Fibroblast of the conjunctiva (primary cell): ENCODE measurements at regions not wholly inside any gene's neighbourhood (a gene's known extent, or its start where the extent isn't known, plus 50 kb on each side); places are given as distances from the start of the nearest gene placed in this dataset.
"Not testable (repeated sequence)": the region's sequence is repeated elsewhere in the genome, so short reads cannot be mapped to it uniquely, and the experiment has no call there.

Source experiments
- DNase-seq: peaks from one replicate; pipeline ENCODE4 v3.0.0-alpha.2; 2010; ENCODE audit warnings: low read depth

GRCh38 chr16:73951481-73951880 is 345.1 kb upstream of the PSMD7 start:
- peak; percentile 23 for DNase-seq

DNA sequence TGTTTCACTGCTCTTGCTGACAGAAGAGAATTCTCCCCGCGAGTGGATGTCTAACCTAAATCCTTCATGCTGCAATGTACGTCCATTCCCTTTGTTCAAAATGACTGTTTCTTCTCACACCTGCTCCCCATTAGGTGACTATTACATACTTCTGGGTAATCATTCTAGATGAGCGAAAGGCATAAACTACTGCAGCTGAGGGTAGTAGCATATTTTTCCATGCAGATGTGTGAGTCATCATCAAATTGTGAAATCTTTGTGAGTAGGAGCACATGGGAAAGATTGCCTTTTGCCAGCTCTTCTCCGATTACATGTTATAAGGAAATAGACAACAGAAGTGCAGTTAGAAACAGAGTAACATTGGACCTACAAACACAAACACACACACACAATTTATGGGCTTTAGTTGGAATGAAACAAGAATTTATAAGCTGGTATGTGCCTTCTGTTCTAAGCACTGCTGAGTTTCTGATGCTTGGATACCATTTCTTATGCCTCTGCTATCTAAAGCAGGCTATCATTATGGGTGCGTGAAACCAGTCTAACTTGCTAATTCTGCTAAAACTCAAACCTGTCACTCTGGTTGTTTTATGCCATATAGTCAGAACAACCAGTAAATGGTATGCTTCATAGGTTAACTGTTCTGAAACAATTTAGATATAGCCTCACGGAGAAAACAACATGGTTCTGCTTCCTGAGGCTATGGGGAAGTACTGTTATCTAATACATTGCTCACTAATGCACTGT is 346.9 kb upstream of the PSMD7 start:
- DNase-seq: peak; percentile 96

- DNase-seq: no peak
Measured at GRCh38 chr16:73945631-73946030, 351.0 kb upstream of the PSMD7 start.

GRCh38 chr16:73943184-73943583 is 353.4 kb upstream of the PSMD7 start:
- DNase-seq: not testable (repeated sequence)

- not testable (repeated sequence) for DNase-seq
Measured at GRCh38 chr16:73940786-73941185, 355.8 kb upstream of the PSMD7 start.

GRCh38 chr16:73923951-73924350 is 372.7 kb upstream of the PSMD7 start:
- DNase-seq: no peak

DNA sequence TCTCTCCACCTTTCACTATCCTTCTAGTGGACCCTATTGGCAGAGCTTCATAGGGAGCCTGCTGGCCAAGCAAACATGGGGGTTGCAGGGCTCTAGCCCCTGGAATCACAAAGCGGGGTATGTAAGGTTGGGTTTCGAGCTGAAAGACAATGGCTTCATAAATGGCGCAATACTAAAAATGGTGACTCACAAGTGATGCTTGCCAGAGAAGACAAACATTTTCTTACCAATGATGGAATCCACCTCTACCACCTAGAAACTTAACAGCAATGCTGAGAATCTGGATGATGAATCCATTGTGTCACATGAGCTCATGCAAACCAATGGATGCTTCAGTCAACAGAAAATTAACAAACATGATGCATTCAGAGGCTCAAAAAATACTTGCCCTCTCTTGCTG is 375.3 kb upstream of the PSMD7 start:
- DNase-seq: no peak

GRCh38 chr16:73916829-73917594 is 379.6 kb upstream of the PSMD7 start:
- DNase-seq: peak; percentile 13

GRCh38 chr16:73915935-73916334 is 380.7 kb upstream of the PSMD7 start:
- no peak for DNase-seq

DNA sequence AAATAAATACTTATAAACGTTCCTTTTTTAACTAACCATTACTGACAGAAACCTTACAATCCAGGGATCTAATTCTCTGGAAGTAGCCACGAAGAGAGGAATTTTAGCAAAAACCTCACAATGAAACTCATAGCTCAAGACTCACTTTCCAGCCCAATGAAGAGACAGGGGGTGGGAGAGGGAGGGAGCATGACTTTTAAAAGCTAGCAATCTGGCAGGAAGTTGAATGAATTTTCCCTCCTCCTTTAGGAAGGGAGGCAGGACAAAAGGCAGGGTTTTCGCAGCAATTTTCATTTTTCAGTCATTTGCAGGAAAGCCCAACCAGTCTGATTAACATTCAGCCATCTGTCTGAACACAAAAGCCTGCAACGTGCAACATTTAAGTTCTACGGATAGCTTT is 381.5 kb upstream of the PSMD7 start:
- DNase-seq: no peak

DNA sequence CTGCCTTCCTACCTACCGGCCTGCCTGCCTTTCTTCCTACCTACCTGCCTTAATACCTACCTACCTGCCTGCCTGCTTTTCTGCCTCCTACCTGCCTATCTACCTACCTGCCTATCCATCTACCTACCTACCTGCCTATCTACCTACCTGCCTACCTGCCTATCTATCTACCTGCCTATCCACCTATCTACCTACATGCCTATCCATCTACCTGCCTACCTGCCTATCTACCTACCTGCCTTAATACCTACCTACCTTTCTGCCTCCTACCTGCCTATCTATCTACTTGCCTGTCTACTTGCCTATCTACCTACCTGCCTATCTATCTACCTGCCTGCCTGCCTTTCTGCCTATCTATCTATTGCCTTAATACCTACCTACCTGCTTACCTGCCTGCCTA is 383.8 kb upstream of the PSMD7 start:
- no peak for DNase-seq

GRCh38 chr16:73912281-73912680 is 384.3 kb upstream of the PSMD7 start:
- DNase-seq: no peak

DNA sequence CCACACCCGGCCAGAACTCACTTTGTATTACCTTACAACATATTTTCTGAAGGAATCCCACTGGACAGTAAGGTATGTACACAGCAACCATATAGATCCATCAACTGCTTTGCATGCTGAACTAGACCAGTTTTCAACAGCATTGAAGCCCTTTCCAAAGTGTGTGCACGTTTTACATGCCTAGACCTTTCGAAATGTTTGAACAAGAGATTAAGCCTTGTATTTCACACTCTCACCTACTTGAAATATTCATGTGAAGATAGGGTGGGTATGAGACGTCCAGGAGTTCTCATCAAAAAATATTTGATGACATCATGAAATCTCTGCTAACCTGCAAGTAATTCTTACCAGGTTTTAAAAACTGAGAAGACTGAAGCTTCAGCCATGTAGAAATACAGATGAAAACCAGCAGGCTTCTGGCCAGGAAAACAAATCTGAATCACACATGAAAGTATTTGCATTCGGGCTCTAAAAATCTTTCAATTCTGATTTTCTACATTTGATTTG is 387.0 kb upstream of the PSMD7 start:
- no peak for DNase-seq

DNA sequence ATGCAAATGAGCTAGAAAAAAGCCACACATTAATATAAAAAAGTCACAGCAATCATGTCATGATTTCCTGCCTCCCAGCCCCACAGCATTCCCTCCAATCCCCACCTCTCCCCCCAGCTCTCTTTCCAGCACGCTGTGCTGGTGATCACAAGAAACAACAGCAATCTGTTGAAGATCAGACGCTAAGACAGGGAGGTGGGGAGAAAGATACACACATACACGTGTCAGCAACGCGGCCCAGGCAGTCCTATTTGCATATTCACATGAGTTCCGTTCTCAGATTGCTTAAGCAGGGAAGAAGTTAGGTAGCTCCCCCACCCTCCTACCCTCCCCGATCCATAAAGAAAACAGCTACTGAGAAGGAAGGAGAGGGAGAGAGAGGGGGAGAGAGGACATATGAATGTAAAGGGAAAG is 405.5 kb upstream of the PSMD7 start:
- peak; percentile 4 for DNase-seq

DNA sequence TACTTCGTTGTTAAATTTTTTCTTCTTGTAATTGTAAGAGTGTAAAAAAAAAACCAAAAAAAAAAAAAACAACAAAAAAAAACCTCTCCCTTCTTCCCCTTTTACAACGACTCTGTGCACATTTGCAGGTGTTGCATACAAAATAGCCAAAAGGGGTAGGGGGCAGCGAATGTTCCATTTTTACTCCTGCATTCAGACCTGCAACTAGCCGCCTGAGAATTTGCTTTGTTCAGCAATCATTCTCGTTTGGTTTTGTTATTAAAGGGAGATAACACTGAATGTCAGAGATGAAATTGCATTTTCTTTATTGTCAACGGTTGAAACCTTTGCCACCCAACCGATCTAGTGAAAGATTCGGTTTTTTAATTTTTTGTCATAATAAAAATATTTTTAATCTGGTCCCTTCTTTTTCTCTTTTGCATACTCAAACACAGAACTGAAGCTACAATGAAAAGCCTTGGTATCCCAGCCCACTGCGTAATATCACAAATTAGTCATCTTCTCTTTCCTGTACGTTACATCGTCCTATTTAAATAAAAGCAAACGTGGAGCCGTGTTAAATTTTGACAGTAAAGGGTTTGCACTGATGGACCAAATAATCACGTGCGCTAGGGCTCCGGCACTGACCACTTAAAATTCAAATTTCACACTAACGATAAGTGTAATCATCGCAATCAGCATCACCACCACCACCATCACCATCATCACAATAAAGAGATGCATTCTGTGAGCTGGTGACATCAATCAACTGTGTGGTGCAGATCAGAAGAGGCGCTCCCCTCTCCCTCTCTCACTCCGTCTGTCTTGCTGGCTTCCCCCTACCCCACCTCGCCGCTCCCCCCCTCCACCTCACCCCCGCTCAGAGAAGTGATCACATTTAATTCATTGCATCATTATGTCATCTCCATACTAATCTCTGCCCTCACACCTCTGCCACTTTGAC is 406.2 kb upstream of the PSMD7 start:
- no peak for DNase-seq

GRCh38 chr16:73888840-73889490 is 407.6 kb upstream of the PSMD7 start:
- DNase-seq: no peak

- no peak for DNase-seq
Measured at GRCh38 chr16:73887911-73888310, 408.7 kb upstream of the PSMD7 start.

DNA sequence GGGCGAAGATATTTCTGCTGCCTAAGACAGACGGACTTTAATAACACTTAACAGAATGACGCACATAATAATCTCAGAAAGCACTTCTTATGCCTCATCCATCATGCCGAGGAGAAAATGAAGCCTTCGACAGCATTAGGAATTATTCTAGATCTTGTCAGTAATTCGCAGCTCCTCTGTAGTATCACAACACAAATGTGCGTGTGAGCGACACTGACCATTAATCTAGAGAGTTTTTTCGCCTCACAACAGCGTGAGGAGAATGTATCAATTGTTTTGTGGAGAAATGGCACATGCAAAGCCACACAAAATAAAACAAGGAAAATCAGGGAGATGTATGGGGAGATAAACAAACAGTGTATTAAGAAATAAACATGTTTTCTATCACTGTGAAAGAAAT is 410.2 kb upstream of the PSMD7 start:
- DNase-seq: no peak

GRCh38 chr16:73885319-73885718 is 411.3 kb upstream of the PSMD7 start:
- DNase-seq: no peak

DNA sequence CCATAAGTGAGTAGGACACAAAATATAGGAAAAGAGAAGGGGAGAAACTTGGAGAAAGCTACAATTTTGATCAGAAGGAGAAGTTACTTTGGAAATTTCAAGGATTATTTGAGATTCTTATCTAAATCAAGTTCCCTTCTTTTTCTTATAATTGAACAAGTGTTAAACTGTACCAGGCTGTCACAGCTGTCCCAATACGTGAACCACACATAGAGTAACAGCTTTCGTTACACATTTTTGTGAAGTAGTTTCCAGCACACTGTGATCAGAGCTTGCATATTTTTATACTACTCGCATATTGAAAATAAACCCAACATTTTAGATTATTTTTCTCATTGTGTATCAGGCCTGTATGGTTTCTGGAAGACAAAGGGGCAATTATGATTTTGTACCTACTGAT is 412.8 kb upstream of the PSMD7 start:
- no peak for DNase-seq

DNA sequence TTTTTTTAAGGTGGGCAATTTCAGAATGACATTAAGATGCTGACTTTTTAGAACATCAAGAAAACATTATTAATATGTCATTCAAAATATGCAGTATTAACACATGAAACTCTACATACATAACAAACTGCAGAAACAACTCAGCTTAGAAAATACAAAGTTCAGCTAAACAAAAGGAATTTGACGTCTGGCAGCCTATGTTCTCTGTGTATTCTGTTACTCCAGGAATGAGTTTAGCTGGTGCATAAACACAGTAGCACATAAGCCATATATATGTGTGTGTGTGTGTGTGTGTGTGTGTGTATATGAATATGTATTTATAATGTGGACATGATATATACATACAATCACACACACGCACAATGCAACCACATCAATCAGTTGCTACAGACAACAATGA is 413.5 kb upstream of the PSMD7 start:
- no peak for DNase-seq

- DNase-seq: no peak
Measured at GRCh38 chr16:73882651-73883050, 414.0 kb upstream of the PSMD7 start.
